Fibroblast of lung (primary cell): ENCODE measurements at regions not wholly inside any gene's neighbourhood (a gene's known extent, or its start where the extent isn't known, plus 50 kb on each side); places are given as distances from the start of the nearest gene placed in this dataset.

ENCODE experiments used
- CTCF ChIP-seq, 2 donors: IDR thresholded peaks in 1 of 2; conservative IDR thresholded peaks in 1 of 2; 1 replicate in 1 of 2; 2 replicates in 1 of 2; pipeline ENCODE4 v1.5.1; 2011 to 2012; ENCODE audit warnings: low read length in 2 of 2, control low read depth in 1 of 2, inconsistent platforms in 1 of 2, low read depth in 1 of 2, mild to moderate bottlenecking in 1 of 2
- EZH2 ChIP-seq: IDR thresholded peaks from 2 replicates; pipeline ENCODE4 v1.5.1; 2012; ENCODE audit warnings: low read length, control low read depth, mild to moderate bottlenecking; ENCODE audit errors: missing control alignments

GRCh38 chr4:170599894-170600293, 510.1 kb upstream of the AADAT start:
- no peak for TF ChIP-seq CTCF (conservative IDR thresholded peaks at IDR 0.05 in 1 of 2, IDR thresholded peaks at IDR 0.05 in 1 of 2; ENCODE audit: low read depth in 1 of 2, low read length in 2 of 2)
- no peak for TF ChIP-seq EZH2
